HG03432 (cell line): ENCODE measurements at regions not wholly inside any gene's neighbourhood (a gene's known extent, or its start where the extent isn't known, plus 50 kb on each side); places are given as distances from the start of the nearest gene placed in this dataset.
"Not testable (repeated sequence)": the region's sequence is repeated elsewhere in the genome, so short reads cannot be mapped to it uniquely, and the experiment has no call there.

Source experiments
- ATAC-seq: cut with Tn5 transposase; IDR thresholded peaks from one replicate; pipeline ENCODE4 v1.9.1; 2021; ENCODE audit warnings: mild to moderate bottlenecking, moderate library complexity; ENCODE audit not compliant: unreplicated experiment

DNA sequence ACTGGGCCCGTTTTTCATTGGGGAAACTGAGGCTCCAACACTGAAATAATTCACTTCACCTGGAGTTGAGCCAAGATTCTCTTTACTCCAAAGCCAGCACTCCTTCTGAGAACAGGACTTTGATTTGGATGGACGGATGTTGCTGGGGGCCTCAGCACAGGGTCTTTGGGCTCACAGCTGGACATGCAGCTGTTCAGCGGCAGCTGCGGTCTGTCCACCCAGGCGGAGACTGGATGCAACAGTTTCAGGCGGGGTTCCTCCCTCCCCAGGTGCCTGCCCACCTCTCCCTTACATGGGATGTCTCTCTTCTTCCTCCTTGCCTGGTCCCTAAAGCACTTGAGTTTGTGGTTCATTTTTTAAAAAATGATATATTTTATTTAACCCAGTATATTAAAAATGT lies 219.0 kb upstream of the IRX4 start:
- no peak for ATAC-seq

DNA sequence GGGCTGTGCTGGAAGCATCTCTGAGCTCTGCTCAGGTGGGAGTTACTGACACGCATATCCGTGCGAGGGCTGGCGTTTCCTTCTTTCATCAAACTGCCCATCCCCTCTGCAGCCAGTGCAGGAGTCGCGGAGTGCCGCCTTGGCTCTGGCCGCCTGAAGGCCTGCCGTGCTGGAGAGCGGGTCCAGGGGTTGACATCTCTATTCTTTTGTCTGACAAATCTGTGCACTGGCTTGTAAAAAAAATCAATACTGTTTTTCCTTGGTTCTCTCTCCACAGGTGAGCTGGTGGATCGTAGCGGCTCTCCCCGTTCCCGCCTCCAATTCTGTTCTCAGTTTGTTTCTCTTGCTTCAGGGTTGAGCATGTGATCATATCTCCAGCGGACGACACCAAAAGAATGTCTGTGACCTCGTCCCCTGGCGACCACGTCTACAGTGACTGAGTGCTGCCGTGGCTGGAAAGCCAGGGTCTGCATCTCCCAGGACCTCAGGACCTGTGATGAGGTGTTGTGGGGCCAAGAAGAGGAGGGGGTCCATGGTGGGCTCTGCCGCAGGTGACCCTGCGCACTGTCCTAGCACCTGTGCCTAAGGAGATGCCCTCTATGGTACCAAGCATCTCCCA lies 214.3 kb upstream of the IRX4 start:
- no peak for ATAC-seq

DNA sequence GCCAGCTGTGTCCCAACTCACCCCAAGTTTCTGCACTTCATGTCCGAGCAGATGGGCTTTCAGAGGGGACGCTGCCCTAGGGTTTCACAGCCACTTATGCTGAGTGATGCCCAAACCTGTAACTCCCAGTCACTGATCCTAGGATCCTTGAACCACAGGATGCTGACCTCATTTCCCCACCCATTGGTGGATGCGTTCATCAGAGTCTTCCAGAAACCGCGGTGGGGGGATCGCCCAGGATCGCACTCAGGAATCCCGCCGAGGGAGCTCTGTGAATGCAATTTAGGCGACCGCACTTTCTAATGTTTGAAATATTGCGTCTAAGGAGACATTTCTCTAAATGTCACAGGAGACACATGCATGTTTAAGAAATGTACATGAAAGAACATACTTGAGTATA lies 212.3 kb upstream of the IRX4 start:
- ATAC-seq: no peak

DNA sequence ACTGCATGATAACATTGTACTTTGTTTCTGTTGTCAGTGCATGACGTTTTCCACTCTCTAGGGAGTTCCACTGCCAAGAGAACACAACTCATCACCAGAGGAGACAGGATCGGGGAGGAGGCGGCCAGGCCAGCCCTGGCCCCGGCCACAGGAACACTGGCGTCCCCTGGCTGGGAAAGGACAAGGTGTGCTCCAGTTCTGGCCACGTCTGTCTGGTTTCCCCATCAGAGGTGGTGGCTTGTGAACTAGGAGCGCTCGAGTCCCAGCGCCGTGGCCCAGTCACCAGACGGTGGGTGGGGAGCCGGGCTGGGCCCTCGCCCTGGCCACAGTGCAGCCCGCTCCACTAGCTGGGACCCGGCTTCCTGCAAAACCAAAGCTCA lies 211.9 kb upstream of the IRX4 start:
- ATAC-seq: no peak

DNA sequence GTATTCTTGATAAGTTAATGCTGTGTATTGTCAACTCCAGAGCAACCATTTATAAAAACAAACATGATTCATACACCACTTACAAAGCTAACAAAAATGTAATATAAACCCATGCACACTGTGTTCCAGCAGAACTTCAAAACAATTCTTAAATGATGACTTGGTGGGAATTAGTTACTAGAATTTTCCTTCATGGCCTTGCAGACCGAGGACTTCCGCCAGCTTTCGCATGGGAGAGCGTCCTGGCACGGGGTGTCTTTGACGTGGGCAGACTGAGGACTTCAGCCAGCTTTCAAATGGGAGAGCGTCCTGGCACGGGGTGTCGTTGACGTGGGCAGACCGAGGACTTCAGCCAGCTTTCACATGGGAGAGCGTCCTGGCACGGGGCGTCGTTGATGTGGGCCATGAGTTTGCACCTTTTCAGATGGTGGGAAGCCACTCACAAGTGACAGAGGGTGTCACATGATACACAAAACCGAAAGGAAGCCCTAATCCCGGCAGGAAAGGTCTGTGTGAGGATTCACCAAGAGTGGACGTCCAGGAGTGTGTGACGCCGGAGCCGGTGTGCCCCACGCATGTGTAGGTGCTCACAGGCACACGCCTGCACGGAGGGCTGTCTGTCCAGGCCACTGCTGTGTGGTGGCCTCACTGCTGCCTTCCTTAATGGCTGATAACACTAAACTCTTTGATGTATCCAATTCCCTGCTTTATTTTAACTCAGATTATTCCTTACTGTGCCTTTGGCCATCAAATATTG lies 211.3 kb upstream of the IRX4 start:
- no peak for ATAC-seq

DNA sequence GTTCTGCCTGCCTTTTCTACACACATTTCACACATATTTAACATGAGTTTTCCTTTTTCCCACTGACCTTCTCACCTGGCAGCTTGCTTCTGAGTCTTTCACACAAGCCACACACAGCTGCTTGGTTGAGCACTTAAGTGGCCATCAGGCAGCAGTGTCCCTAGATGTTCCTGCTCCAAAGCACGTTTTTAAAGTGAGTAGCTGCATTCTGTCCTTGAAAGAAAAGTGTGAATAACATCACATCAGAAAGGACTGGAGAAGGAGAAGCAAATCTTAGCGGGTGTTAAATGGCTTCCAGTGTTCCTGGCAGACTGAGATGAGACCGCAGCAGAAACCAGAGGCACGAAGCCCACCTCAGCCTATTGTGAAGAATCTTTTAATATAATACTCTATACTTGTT lies 209.2 kb upstream of the IRX4 start:
- no peak for ATAC-seq

DNA sequence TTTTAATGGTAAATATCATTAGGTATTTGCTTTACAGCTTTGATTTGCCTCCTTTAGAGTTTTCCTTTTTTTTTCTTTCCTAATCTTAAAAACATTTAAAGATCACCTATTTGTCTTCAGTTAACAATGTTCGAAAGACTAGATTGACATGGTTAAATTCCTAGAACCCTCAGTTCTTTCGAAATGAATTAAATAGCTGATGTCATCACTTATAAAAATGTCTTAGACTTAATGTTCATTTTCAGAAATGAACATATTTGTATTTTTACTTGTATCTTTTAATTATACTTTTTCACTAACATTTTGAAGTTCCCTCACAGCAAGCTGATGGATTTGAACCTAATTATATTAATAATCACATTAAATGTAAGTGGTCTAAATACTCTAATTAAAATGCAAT lies 205.3 kb upstream of the IRX4 start:
- ATAC-seq: no peak

DNA sequence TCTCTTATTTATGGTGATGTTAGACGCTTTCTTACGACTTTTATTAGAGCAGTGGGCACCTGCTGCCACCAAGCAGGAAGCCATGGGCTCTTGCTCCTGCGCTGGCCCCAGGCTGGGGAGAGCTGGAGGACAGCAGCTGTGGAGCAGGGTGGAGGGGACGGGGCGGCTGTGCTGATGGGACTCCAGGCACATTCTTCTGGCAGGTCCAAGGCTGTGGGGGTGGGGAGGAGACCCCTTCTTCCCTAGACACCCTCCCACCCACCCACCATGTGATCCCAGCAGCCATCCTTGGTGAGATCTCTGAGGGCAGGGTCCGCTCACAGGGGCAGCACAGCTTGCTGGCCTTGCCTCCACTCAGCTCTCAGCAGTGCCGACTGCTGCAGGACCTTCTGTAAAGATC lies 192.6 kb upstream of the IRX4 start:
- no peak for ATAC-seq

DNA sequence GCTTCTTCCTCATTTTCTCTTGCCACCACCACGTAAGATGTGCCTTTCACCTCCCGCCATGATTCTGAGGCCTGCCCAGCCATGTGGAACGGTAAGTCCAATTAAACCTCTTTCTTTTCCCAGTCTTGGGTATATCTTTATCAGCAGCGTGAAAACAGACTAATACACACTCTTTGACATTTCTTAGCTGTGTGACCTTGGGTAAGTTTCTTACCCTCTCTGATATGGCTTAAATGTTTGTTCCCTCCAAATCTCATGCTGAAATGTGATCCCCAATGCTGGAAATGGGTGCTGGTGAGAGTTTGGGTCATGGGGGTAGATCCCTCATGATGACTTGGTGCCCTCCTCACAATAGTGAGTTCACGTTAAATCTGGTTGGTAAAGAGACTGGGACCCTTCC lies 188.8 kb upstream of the IRX4 start:
- no peak for ATAC-seq

DNA sequence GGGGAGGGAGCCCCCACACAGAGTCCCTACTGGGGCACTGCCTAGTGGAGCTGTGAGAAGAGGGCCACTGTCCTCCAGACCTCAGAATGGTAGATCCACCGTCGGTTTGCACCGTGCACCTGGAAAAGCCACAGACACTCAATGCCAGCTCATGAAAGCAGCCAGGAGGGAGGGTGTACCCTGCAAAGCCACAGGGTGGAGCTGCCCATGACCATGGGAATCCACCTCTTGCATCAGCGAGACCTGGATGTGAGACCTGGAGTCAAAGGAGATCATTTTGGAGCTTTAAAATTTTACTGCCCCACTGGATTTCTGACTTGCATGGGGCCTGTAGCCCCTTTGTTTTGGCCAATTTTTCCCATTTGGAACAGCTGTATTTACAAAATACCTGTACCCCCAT lies 188.1 kb upstream of the IRX4 start:
- ATAC-seq: not testable (repeated sequence)

DNA sequence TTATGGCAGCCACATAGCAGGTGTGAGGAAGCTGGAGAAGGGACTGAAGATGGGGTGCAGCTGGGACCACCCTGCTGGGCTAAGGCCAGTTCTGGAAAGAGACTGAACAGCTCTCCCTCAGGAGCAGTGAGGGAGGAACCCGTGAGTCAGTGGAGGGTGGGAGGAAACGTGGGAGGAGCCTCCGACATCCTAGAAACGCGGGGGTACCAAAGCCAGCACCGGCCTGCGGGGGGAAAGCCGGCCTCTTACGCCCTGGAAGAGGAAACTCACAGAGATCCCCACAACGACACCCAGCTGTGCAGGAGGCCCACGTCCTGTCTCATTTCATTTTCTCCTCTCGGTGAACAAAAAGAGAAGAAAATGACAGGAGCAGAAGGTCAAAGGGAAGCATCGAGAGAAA lies 185.8 kb upstream of the IRX4 start:
- ATAC-seq: no peak

DNA sequence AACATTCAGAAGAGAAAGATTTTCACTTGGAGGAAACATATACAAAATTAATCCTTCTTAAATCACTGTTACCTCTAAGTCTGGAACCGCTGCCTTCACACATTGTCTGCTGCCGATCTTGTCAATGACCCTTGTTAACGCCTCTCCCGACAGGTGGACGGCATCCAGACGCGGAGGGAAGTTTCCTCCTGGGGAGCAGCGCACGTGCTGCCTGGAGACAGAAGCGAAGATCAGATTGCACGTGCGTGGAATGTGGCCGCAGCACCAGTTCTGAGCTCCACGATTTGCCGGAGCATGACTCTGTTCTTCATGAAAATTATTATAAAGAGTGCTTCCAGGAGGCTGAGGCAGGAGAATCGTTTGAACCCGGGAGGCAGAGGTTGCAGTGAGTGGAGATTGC lies 183.6 kb upstream of the IRX4 start:
- ATAC-seq: no peak

DNA sequence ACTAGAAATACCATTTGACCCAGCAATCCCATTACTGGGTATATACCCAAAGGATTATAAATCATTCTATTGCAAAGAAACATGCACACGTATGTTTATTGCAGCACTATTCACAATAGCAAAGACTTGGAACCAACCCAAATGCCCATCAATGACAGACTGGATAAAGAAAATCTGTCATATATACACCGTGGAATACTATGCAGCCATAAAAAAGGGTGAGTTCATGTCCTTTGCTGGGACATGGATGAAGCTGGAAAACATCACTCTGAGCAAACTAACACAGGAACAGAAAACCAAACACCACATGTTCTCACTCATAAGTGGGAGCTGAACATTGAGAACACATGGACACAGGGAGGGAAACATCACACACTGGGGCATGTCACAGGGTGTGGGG lies 180.7 kb upstream of the IRX4 start:
- not testable (repeated sequence) for ATAC-seq

DNA sequence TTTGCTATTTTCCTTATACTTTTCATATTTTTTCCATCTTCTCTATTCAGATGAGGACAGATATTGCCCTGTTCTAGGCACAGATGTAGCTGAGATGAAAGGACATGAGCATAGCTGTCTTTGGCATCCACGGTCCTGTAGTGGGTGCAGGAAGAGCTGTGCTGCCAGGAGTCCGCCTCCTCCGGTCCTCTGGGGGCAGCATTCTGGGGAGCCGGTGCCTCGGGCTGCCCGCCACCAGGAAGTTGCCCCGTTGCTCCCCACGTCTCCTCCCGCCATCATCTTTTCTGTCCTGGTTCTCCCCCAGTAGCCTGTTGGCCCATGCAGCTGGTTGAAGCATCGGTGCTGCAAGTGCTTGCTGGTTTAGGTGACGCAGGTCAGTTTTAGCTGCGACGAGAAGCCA lies 170.0 kb upstream of the IRX4 start:
- no peak for ATAC-seq

DNA sequence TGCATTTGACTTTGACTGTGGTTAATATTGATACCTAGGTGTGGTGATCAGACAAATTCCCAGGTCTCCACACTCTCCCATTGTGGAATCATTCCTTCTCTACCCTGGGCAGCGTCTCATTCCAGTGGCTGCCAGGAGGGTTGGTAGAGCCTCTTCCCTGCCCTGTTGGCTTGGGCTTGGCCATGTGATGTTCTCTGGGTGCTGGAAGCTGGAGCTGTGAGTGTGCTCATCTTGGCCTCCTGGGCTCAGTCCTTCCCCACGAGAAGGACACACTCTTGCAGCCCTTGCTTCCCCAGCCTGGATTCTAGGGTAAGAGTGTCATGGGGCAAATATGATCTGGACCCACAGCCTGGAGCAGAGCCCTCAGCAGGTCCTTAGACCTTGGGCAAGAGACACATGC lies 167.2 kb upstream of the IRX4 start:
- no peak for ATAC-seq

DNA sequence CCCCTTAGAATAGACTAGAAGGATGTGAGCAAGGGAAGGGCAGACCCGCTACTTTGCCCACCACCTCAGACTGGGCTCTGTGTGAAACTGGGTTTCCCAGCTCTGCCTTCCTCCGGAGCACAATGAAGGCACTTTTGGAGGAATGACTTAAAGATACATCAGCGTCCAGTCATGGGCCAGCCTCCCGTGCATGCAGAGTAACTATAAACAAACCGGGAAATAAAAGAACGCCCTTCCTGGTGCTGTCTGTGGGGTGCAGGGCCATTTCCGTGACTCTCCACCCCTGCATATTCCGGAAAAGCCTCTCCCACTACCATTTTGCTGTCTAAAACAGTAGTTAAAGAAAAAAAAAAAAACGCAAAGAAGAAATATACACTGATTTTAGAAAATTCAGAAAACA lies 165.9 kb upstream of the IRX4 start:
- ATAC-seq: no peak

DNA sequence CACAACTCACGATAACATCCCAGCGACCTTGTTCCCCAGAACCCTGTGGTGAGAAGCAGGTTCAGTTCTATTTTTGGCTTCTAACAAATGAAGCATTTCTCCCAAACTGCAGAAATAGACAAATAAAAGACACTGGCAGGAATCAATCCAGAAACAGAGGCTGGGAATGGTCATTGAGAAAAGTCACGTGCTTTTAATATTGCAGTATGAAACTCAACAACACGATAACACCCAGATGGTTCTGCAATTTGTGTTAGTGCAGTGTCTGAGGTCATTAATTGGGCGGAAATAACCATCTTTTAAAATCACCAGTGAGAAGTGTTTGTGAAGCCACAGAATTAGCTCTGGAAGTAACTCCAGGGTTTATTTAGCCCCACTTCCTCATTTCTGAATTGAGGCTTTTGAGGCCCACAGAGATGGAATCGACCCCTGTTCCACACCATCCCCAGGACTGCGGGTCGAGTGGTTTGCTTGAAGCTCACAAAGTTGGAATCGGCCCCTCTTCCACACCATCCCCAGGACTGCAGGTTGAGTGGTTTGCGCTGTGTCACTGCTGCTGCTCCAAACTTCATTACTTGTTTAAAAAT lies 164.7 kb upstream of the IRX4 start:
- no peak for ATAC-seq

DNA sequence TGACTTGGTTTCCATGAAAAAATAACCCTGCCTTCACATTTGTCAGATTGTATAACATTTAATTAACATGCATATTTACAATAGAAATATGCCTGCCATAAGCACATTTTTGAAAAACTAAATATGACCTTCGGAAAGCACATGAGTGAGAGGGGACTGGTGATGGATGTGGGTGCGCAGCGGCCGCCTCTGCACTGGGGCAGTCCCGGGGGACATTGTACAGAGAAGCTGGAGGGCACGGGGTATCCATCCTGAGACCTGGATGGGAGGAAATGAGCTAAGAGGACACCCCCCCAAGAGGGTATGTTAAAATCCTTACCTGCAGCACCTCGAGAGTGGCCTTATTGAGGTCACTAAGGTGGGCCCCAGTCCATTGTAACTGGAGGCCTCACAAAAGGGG lies 161.3 kb upstream of the IRX4 start:
- no peak for ATAC-seq

DNA sequence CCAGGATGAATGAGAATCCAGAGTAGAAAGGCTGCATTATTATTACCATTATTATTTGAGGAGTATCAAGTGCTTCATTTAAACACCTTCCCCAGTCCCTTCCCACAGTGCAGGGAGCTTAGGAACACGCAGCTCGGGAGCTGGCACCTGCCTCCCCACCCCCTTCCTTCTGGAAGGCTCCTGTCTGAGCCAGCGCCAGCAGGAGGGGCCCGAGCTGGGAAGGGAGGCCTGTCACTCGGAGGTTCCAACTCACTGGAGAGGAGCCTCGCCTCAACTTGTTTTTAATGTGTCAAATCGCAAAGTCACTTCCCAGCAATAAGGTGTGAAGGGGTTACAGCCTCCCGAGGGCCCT lies 156.4 kb upstream of the IRX4 start:
- no peak for ATAC-seq

DNA sequence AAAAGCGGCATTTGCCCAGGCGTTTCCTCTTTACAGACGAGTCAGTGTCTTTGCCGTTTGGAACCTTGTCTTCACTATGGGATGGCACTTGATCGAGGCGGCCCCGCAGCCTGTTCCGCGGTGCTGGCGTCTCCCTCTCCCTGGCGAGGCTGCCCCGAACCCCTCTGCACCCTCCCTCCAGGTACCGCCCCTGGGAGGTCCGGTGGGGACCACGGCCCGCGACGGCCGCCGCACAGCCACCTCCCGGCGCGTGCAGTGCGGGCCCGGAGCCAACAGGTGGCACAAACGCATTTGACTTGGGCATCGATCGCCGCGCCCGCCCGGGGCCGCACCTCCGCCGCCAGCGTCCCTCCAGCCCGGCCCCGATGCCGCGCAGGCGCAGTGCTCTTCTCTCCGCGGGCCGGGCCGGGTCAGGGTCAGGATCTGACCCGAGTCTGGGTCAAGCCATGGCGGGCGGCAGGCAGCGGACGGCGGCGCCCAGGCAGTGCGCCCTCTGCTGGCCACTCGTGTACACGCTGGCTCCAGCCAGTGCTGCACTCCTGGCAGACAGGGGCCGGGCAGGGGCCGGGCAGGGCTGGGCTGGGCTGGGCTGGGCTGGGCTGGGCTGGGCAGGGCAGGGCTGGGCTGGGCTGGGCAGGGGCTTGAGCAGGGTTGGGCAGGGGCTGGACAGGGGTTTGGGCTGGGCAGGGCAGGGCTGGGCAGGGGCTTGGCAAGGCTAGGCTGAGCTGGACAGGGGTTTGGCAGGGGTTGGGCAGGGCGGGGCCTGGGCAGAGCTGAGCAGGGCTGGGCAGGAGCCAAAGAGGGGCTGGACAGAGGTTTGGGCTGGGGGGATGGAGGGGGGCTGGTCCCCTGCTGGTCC lies 155.8 kb upstream of the IRX4 start:
- ATAC-seq: peak; percentile 98

DNA sequence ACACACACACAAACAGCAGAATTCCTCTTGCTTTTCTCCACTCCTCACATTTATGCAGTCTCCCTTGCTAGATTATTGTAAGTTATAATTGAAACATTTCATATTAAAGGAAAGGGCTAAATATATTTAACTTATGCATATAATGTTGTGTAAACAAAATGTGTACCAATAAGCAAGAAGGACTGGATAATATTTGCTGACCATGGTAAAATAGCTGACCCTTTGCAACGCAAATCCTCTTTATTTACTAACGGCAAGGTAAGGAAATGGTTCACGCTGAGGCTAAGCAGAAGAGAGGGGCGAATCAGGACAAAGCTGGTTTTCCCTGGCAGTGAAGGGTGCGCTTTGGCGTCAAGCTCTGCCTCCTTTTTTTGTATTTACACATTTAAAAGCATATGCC lies 154.2 kb upstream of the IRX4 start:
- no peak for ATAC-seq

DNA sequence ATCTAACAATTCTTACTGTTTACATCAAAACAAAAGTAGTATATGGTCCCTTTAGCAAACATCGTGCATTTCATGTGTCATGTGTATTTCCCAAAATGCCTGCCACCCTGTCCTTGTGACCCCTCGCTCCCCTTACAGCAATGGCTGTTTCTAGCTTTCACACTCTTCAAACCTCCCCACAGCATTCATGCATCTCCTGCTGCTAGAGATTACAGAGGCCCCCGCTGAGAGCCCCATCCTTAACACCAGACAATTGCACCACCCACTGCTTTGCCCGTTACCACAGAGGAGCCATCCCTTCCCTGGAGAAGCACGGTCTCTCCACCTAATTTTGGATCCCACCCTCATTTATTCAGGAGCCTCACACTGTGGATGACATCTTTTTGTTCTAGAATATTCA lies 149.7 kb upstream of the IRX4 start:
- no peak for ATAC-seq
